Suprapubic skin (tissue), 4 donors: ENCODE measurements at regions not wholly inside any gene's neighbourhood (a gene's known extent, or its start where the extent isn't known, plus 50 kb on each side); places are given as distances from the start of the nearest gene placed in this dataset.

Experiments used
- DNase-seq, 2 donors: peaks; one replicate each; pipeline ENCODE4 v3.0.0-alpha.2; 2019; ENCODE audit warnings: low spot score in 2 of 2
- H3K27ac ChIP-seq: fragments of 200-600 bp; sonication (generic); one replicate; pipeline ENCODE4 v1.5.1; 2019
- H3K27me3 ChIP-seq: fragments of 200-600 bp; sonication (generic); one replicate; pipeline ENCODE4 v1.5.1; 2019
- H3K36me3 ChIP-seq: fragments of 200-600 bp; sonication (generic); one replicate; pipeline ENCODE4 v1.5.1; 2019
- H3K4me1 ChIP-seq: fragments of 200-600 bp; sonication (generic); one replicate; pipeline ENCODE4 v1.5.1; 2019
- H3K4me3 ChIP-seq: fragments of 200-600 bp; sonication (generic); one replicate; pipeline ENCODE4 v1.5.1; 2019; ENCODE audit warnings: mild to moderate bottlenecking
- H3K9me3 ChIP-seq: fragments of 200-600 bp; sonication (generic); one replicate; pipeline ENCODE4 v1.5.1; 2019
- EP300 ChIP-seq: sonication (generic); formaldehyde crosslinking; IDR thresholded peaks from one replicate; pipeline ENCODE4 v1.6.1; 2017; ENCODE audit warnings: antibody characterized with exemption
- POLR2A ChIP-seq, 2 donors: fragments of 450-650 bp; IDR thresholded peaks; one replicate each; pipeline ENCODE4 v1.6.1; 2017; ENCODE audit warnings: antibody characterized with exemption in 2 of 2, mild to moderate bottlenecking in 2 of 2, moderate library complexity in 2 of 2
- POLR2AphosphoS5 ChIP-seq, 3 donors: sonication (generic); formaldehyde crosslinking; IDR thresholded peaks; one replicate each; pipeline ENCODE4 v1.6.1; 2017; ENCODE audit warnings: antibody characterized with exemption in 3 of 3
- WGBS: methylation state at CpG from one replicate; pipeline ENCODE4 v1.1.5; 2018; 5-methylcytosine and 5-hydroxymethylcytosine counted together
- TF ChIP-seq, protein P1 (sequence below), 2 donors: fragments of 200-600 bp in 1 of 2; fragments of 450-650 bp in 1 of 2; sonication (generic) in 1 of 2; IDR thresholded peaks; one replicate each; pipeline ENCODE4 v1.5.1; 2016 to 2019; ENCODE audit warnings: antibody characterized with exemption in 2 of 2, mild to moderate bottlenecking in 1 of 2, moderate library complexity in 1 of 2

DNA sequence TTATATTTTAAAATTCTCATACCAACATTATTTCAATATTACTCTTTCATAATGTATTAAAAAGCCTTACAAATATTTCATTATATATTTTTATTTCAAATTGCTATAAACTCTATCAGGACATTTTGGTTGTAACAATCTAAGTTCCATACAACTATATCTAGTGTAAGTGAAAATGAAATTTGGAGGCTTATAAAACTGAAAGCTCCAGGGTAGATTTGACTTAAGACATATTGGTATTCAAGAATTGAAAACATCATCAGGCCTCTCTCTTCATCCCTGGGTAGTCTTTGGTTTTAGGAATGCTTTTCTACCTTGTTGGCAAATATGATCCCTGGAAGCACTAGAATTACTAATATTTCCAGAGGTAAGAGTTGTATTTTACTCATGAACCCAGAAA, 342.6 kb downstream of the DTHD1 start:
- Histone ChIP-seq H3K9me3 (no peaks in the 10 kb centered on the region), H3K36me3 (no peaks in the 10 kb centered on the region), H3K27me3 (no peaks in the 10 kb centered on the region), H3K27ac (no peak overlapping the region), H3K4me1 (no peaks in the 10 kb centered on the region), H3K4me3 (no peak overlapping the region)
- TF ChIP-seq POLR2AphosphoS5 (IDR thresholded peaks at IDR 0.05) (no peak), EP300 (no peak), POLR2A (IDR thresholded peaks at IDR 0.05) (no peak)
- TF ChIP-seq, protein P1, sequence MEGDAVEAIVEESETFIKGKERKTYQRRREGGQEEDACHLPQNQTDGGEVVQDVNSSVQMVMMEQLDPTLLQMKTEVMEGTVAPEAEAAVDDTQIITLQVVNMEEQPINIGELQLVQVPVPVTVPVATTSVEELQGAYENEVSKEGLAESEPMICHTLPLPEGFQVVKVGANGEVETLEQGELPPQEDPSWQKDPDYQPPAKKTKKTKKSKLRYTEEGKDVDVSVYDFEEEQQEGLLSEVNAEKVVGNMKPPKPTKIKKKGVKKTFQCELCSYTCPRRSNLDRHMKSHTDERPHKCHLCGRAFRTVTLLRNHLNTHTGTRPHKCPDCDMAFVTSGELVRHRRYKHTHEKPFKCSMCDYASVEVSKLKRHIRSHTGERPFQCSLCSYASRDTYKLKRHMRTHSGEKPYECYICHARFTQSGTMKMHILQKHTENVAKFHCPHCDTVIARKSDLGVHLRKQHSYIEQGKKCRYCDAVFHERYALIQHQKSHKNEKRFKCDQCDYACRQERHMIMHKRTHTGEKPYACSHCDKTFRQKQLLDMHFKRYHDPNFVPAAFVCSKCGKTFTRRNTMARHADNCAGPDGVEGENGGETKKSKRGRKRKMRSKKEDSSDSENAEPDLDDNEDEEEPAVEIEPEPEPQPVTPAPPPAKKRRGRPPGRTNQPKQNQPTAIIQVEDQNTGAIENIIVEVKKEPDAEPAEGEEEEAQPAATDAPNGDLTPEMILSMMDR (IDR thresholded peaks at IDR 0.05) = no peak
- DNase-seq = no peak

- no peaks in the 10 kb centered on the region for H3K9me3 ChIP-seq
- H3K4me3 ChIP-seq = no peak overlapping the region
- no peaks in the 10 kb centered on the region for H3K36me3 ChIP-seq
- no peaks in the 10 kb centered on the region for H3K4me1 ChIP-seq
- no peak overlapping the region for H3K27ac ChIP-seq
- H3K27me3 ChIP-seq = no peaks in the 10 kb centered on the region
- no peak for DNase-seq
- whole genome bisulfite sequencing = 45% methylated on average over 3 of the region's 3 CpGs
- TF ChIP-seq POLR2A (IDR thresholded peaks at IDR 0.05) = no peak
- TF ChIP-seq, protein P1 (IDR thresholded peaks at IDR 0.05) = no peak
- no peak for TF ChIP-seq EP300
- no peak for TF ChIP-seq POLR2AphosphoS5 (IDR thresholded peaks at IDR 0.05)
Observed at GRCh38 chr4:36638273-36638811, 356.9 kb downstream of the DTHD1 start.

- Histone ChIP-seq H3K27me3 (no peaks in the 10 kb centered on the region), H3K4me3 (no peak overlapping the region), H3K36me3 (no peaks in the 10 kb centered on the region), H3K9me3 (no peaks in the 10 kb centered on the region), H3K4me1 (no peaks in the 10 kb centered on the region), H3K27ac (no peak overlapping the region)
- no peak for DNase-seq
- 95% methylated on average over 2 of the region's 2 CpGs for WGBS
- TF ChIP-seq, protein P1 (IDR thresholded peaks at IDR 0.05) = no peak
- TF ChIP-seq EP300 = no peak
- no peak for TF ChIP-seq POLR2AphosphoS5 (IDR thresholded peaks at IDR 0.05)
- TF ChIP-seq POLR2A (IDR thresholded peaks at IDR 0.05) = no peak
Observed at GRCh38 chr4:36640876-36641275, 359.5 kb downstream of the DTHD1 start.

DNA sequence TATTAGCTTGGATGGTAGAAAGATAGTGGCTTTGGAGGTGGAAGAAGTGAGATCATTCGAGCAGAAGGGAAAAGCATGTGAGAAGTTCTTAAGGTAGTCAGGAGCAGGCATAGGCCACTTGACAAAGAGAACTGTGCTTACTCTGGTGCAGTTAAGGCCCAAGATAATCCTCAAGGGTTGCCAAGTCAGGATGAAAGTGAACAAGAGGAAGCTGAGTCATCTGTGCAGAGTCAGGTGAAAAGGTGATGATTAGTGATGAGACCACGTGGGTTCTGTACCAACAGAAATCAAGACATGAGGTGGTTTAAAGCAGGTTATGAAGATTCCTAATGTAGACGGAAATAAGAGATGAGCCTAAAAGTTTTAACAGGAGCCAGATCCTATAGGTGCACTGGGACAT, 369.8 kb downstream of the DTHD1 start:
- no peak overlapping the region for H3K27ac ChIP-seq
- WGBS = 80% methylated on average over 3 of the region's 3 CpGs
- DNase-seq = no peak
- no peaks in the 10 kb centered on the region for H3K36me3 ChIP-seq
- H3K4me3 ChIP-seq = no peak overlapping the region
- no peaks in the 10 kb centered on the region for H3K4me1 ChIP-seq
- H3K27me3 ChIP-seq = no peaks in the 10 kb centered on the region
- TF ChIP-seq, protein P1 (IDR thresholded peaks at IDR 0.05) = no peak
- TF ChIP-seq POLR2AphosphoS5 (IDR thresholded peaks at IDR 0.05) (no peak), POLR2A (IDR thresholded peaks at IDR 0.05) (no peak), EP300 (no peak)
- H3K9me3 ChIP-seq = no peaks in the 10 kb centered on the region

GRCh38 chr4:36652857-36653256, 371.4 kb downstream of the DTHD1 start:
- 82% methylated on average over 1 of the region's 1 CpG for WGBS
- no peak for TF ChIP-seq EP300
- TF ChIP-seq POLR2AphosphoS5 (IDR thresholded peaks at IDR 0.05) = no peak
- TF ChIP-seq, protein P1 (IDR thresholded peaks at IDR 0.05) = no peak
- no peak for TF ChIP-seq POLR2A (IDR thresholded peaks at IDR 0.05)
- no peak overlapping the region for H3K27ac ChIP-seq
- no peak overlapping the region for H3K4me3 ChIP-seq
- no peaks in the 10 kb centered on the region for H3K4me1 ChIP-seq
- no peak for DNase-seq
- no peaks in the 10 kb centered on the region for H3K9me3 ChIP-seq
- H3K27me3 ChIP-seq = no peaks in the 10 kb centered on the region
- H3K36me3 ChIP-seq = no peaks in the 10 kb centered on the region
